AG04450 (cell line): ENCODE measurements at regions not wholly inside any gene's neighbourhood (a gene's known extent, or its start where the extent isn't known, plus 50 kb on each side); places are given as distances from the start of the nearest gene placed in this dataset.

Experiments
- CTCF ChIA-PET: fragments of 300-600, 350-600 bp; formaldehyde crosslinking; extraction: SDS; loops from one replicate; lab custom pipeline; 2022; ENCODE audit warnings: antibody characterized with exemption, inconsistent platforms; lab: Charles Lee
- POLR2A ChIA-PET: fragments of 350-600 bp; formaldehyde crosslinking; extraction: SDS; loops from one replicate; lab custom pipeline; 2021; ENCODE audit warnings: antibody characterized with exemption, inconsistent platforms; lab: Yijun Ruan, JAX
- DNase-seq: peaks from one replicate; pipeline ENCODE4 v3.0.0-alpha.2; 2011; ENCODE audit warnings: low read depth, low spot score
- H3K27ac ChIP-seq: one replicate; pipeline ENCODE4 v1.5.1; 2012; ENCODE audit warnings: low read depth, low read length, control low read depth
- H3K27me3 ChIP-seq: one replicate; pipeline ENCODE4 v1.6.0; 2012; ENCODE audit warnings: low read length; ENCODE audit not compliant: control insufficient read depth, insufficient read depth
- H3K4me3 ChIP-seq: 2 replicates; pipeline ENCODE4 v1.5.1; 2011; ENCODE audit warnings: mild to moderate bottlenecking, low read depth, low read length, control low read depth
- H3K9me3 ChIP-seq: 2 replicates; pipeline ENCODE4 v1.5.1; 2012; ENCODE audit warnings: low read length; ENCODE audit not compliant: control insufficient read depth, insufficient read depth
- TF ChIP-seq, protein P1 (sequence below): IDR thresholded peaks from 2 replicates; pipeline ENCODE4 v1.5.1; 2011; ENCODE audit warnings: low read depth, low read length, control low read depth, inconsistent platforms

GRCh38 chr1:14341147-14341546 is 257.3 kb upstream of the KAZN start:
- Histone ChIP-seq H3K4me3 (no peak overlapping the region), H3K27me3 (no peaks in the 10 kb centered on the region), H3K27ac (no peak overlapping the region), H3K9me3 (peaks cover 7% of the 10 kb centered on the region)
- CTCF ChIA-PET, result no interaction called here
- TF ChIP-seq, protein P1, sequence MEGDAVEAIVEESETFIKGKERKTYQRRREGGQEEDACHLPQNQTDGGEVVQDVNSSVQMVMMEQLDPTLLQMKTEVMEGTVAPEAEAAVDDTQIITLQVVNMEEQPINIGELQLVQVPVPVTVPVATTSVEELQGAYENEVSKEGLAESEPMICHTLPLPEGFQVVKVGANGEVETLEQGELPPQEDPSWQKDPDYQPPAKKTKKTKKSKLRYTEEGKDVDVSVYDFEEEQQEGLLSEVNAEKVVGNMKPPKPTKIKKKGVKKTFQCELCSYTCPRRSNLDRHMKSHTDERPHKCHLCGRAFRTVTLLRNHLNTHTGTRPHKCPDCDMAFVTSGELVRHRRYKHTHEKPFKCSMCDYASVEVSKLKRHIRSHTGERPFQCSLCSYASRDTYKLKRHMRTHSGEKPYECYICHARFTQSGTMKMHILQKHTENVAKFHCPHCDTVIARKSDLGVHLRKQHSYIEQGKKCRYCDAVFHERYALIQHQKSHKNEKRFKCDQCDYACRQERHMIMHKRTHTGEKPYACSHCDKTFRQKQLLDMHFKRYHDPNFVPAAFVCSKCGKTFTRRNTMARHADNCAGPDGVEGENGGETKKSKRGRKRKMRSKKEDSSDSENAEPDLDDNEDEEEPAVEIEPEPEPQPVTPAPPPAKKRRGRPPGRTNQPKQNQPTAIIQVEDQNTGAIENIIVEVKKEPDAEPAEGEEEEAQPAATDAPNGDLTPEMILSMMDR, result no peak
- no peak for DNase-seq
- POLR2A ChIA-PET, result no interaction called here

GRCh38 chr1:14345946-14346550 is 252.4 kb upstream of the KAZN start:
- no peak for DNase-seq
- ChIA-PET POLR2A (no interaction called here), CTCF (no interaction called here)
- Histone ChIP-seq H3K4me3 (no peak overlapping the region), H3K27ac (no peak overlapping the region), H3K27me3 (no peaks in the 10 kb centered on the region), H3K9me3 (peaks cover 33% of the 10 kb centered on the region)
- TF ChIP-seq, protein P1, result no peak

DNA sequence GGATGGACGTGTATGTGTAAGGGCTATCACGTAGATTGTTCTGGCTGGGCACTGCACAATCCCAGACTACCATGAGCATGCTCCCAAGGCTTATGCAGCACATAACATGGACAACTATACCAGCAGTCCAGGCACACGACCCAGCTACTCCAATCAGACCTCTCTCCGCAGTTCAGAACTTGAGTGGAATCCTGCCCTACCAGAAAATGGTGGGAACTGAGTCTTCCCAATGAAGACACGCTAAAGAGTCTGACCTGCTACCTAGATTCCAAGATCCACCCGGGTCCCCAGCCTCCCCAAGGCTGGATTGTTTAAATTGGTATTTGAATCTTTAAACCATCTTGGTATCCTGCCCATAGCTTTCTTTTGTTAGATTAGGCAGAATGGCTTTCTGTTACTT is 251.3 kb upstream of the KAZN start:
- ChIA-PET POLR2A (no interaction called here), CTCF (no interaction called here)
- TF ChIP-seq, protein P1, result no peak
- Histone ChIP-seq H3K4me3 (no peak overlapping the region), H3K27ac (no peak overlapping the region), H3K27me3 (no peaks in the 10 kb centered on the region), H3K9me3 (peaks cover 31% of the 10 kb centered on the region)
- no peak for DNase-seq

GRCh38 chr1:14347776-14348175 is 250.7 kb upstream of the KAZN start:
- H3K27ac ChIP-seq, result no peak overlapping the region
- no peak overlapping the region for H3K4me3 ChIP-seq
- no peak for DNase-seq
- TF ChIP-seq, protein P1, result no peak
- POLR2A ChIA-PET, result no interaction called here
- H3K27me3 ChIP-seq, result no peaks in the 10 kb centered on the region
- CTCF ChIA-PET, result no interaction called here
- H3K9me3 ChIP-seq, result peaks cover 29% of the 10 kb centered on the region

DNA sequence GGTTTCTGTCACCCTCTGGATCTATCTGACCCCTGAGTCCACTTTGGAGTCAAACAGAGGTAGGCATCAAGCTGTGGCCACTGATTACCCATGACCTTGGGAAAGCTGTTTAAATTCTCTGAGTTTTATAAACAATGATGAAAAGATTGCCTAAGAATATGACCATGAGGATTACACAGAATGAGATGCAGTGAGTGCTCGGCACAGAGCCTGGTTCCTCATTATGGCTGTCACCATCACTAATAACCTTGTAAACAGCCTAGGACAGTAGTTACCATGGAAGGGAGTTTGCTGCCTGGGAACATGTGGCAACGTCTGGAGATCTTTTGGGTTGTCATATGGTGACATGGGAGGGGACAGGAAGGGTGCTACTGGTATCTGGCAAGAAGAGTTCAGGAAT is 248.3 kb upstream of the KAZN start:
- CTCF ChIA-PET, result no interaction called here
- DNase-seq, result no peak
- Histone ChIP-seq H3K4me3 (no peak overlapping the region), H3K27me3 (no peaks in the 10 kb centered on the region), H3K9me3 (peaks cover 33% of the 10 kb centered on the region), H3K27ac (no peak overlapping the region)
- POLR2A ChIA-PET, result no interaction called here
- TF ChIP-seq, protein P1, result no peak
